ENCODE measurements at regions not wholly inside any gene's neighbourhood (a gene's known extent, or its start where the extent isn't known, plus 50 kb on each side); places are given as distances from the start of the nearest gene placed in this dataset.

- Histone ChIP-seq H3K4me3 (no peak overlapping the region), H3K9me3 (no peaks in the 10 kb centered on the region), H3K36me3 (no peaks in the 10 kb centered on the region), H3K4me1 (ENCODE audit: insufficient read depth) (no peaks in the 10 kb centered on the region), H3K27me3 (no peaks in the 10 kb centered on the region), H3K27ac (no peak overlapping the region)
- intact Hi-C loops (cut with DNase I): no loop called here
- no peak for TF ChIP-seq EP300 (IDR thresholded peaks at IDR 0.05)
- TF ChIP-seq CTCF (IDR thresholded peaks at IDR 0.05): no peak
- TF ChIP-seq POLR2A (IDR thresholded peaks at IDR 0.05): no peak
- no peak for DNase-seq
- WGBS, 3 donors: 49 to 59% (median 52%) methylated on average over 1 of the region's 1 CpG
Measured at GRCh38 chr4:23991444-23991843, 101.6 kb upstream of the PPARGC1A start.

- TF ChIP-seq CTCF (IDR thresholded peaks at IDR 0.05) (no peak), EP300 (IDR thresholded peaks at IDR 0.05) (no peak)
- Histone ChIP-seq H3K27me3 (no peaks in the 10 kb centered on the region), H3K4me1 (ENCODE audit: insufficient read depth) (no peaks in the 10 kb centered on the region), H3K4me3 (no peak overlapping the region), H3K9me3 (no peaks in the 10 kb centered on the region), H3K27ac (no peak overlapping the region), H3K36me3 (no peaks in the 10 kb centered on the region)
- intact Hi-C loops (cut with DNase I): no loop called here
- 54 to 71% (median 57%) methylated on average over 5 of the region's 5 CpGs for WGBS, 3 donors
- DNase-seq: no peak
Measured at GRCh38 chr4:23986270-23986669, 96.4 kb upstream of the PPARGC1A start.

GRCh38 chr4:23981328-23981727, 91.5 kb upstream of the PPARGC1A start:
- 64 to 78% (median 76%) methylated on average over 1 of the region's 1 CpG for WGBS, 3 donors

GRCh38 chr4:23979534-23979933, 89.7 kb upstream of the PPARGC1A start:
- 51 to 70% (median 55%) methylated on average over 5 of the region's 5 CpGs for WGBS, 3 donors
- Histone ChIP-seq H3K27me3 (no peaks in the 10 kb centered on the region), H3K36me3 (no peaks in the 10 kb centered on the region), H3K9me3 (no peaks in the 10 kb centered on the region), H3K4me3 (no peak overlapping the region), H3K4me1 (ENCODE audit: insufficient read depth) (no peaks in the 10 kb centered on the region), H3K27ac (no peak overlapping the region)
- no peak for TF ChIP-seq EP300 (IDR thresholded peaks at IDR 0.05)
- TF ChIP-seq CTCF (IDR thresholded peaks at IDR 0.05): no peak
- no peak for TF ChIP-seq POLR2A (IDR thresholded peaks at IDR 0.05)
- no peak for DNase-seq
- intact Hi-C loops (cut with DNase I): no loop called here

More at GRCh38 chr4:23981328-23981727, 91.5 kb upstream of the PPARGC1A start:
- no peak for DNase-seq
- intact Hi-C loops (cut with DNase I): no loop called here
- Histone ChIP-seq H3K4me1 (ENCODE audit: insufficient read depth) (no peaks in the 10 kb centered on the region), H3K27me3 (no peaks in the 10 kb centered on the region), H3K9me3 (no peaks in the 10 kb centered on the region), H3K27ac (no peak overlapping the region), H3K36me3 (no peaks in the 10 kb centered on the region), H3K4me3 (no peak overlapping the region)
- TF ChIP-seq EP300 (IDR thresholded peaks at IDR 0.05): no peak
- TF ChIP-seq CTCF (IDR thresholded peaks at IDR 0.05): no peak
- TF ChIP-seq POLR2A (IDR thresholded peaks at IDR 0.05): no peak

GRCh38 chr4:23978002-23978401, 88.2 kb upstream of the PPARGC1A start:
- Histone ChIP-seq H3K4me3 (no peak overlapping the region), H3K36me3 (no peaks in the 10 kb centered on the region), H3K27me3 (no peaks in the 10 kb centered on the region), H3K9me3 (no peaks in the 10 kb centered on the region), H3K4me1 (ENCODE audit: insufficient read depth) (no peaks in the 10 kb centered on the region), H3K27ac (no peak overlapping the region)
- no peak for DNase-seq
- 62 to 68% (median 63%) methylated on average over 3 of the region's 3 CpGs for WGBS, 3 donors
- intact Hi-C loops (cut with DNase I): no loop called here
- TF ChIP-seq EP300 (IDR thresholded peaks at IDR 0.05): no peak

Data from ovary (tissue), 7 donors.